PC-3 (cell line): ENCODE measurements at regions not wholly inside any gene's neighbourhood (a gene's known extent, or its start where the extent isn't known, plus 50 kb on each side); places are given as distances from the start of the nearest gene placed in this dataset.

Source experiments
- CTCF ChIP-seq: fragments of 300-600 bp; sonication (generic); conservative IDR thresholded peaks from 2 replicates; pipeline ENCODE4 v1.5.1; 2017; ENCODE audit warnings: antibody characterized with exemption, low read depth, mild to moderate bottlenecking, low read length
- EZH2 ChIP-seq: fragments of 300-600 bp; sonication (generic); IDR thresholded peaks from one replicate; pipeline ENCODE4 v1.6.1; 2017; ENCODE audit warnings: antibody characterized with exemption, mild to moderate bottlenecking, low read length; ENCODE audit not compliant: unreplicated experiment
- EZH2phosphoT487 ChIP-seq: fragments of 300-600 bp; sonication (generic); IDR thresholded peaks from 2 replicates; pipeline ENCODE4 v1.6.1; 2018; ENCODE audit warnings: mild to moderate bottlenecking, antibody characterized with exemption, low read length, borderline replicate concordance

- TF ChIP-seq CTCF (no peak), EZH2 (no peak), EZH2phosphoT487 (no peak)
Observed at GRCh38 chr6:3551716-3552511, 95.1 kb upstream of the SLC22A23 start.
